PC-3 (cell line): ENCODE measurements at regions not wholly inside any gene's neighbourhood (a gene's known extent, or its start where the extent isn't known, plus 50 kb on each side); places are given as distances from the start of the nearest gene placed in this dataset.

Experiments used
- EZH2 ChIP-seq: fragments of 300-600 bp; sonication (generic); IDR thresholded peaks from one replicate; pipeline ENCODE4 v1.6.1; 2017; ENCODE audit warnings: antibody characterized with exemption, mild to moderate bottlenecking, low read length; ENCODE audit not compliant: unreplicated experiment
- EZH2phosphoT487 ChIP-seq: fragments of 300-600 bp; sonication (generic); IDR thresholded peaks from 2 replicates; pipeline ENCODE4 v1.6.1; 2018; ENCODE audit warnings: mild to moderate bottlenecking, antibody characterized with exemption, low read length, borderline replicate concordance

GRCh38 chr3:35137612-35138011 is 501.7 kb upstream of the ARPP21 start:
- no peak for TF ChIP-seq EZH2
- TF ChIP-seq EZH2phosphoT487 = no peak
